ENCODE measurements at regions not wholly inside any gene's neighbourhood (a gene's known extent, or its start where the extent isn't known, plus 50 kb on each side); places are given as distances from the start of the nearest gene placed in this dataset.

GRCh38 chr2:94939349-94939748 lies 68.1 kb downstream of the TEKT4 start:
- no peak overlapping the region for H3K27ac Mint-ChIP-seq (ENCODE audit: unreplicated experiment)
- no peaks in the 10 kb centered on the region for H3K36me3 Mint-ChIP-seq (ENCODE audit: low read depth, unreplicated experiment)
- no peak for DNase-seq (ENCODE audit: low read depth)
- peaks cover 3% of the 10 kb centered on the region for H3K27me3 Mint-ChIP-seq (ENCODE audit: low read depth, unreplicated experiment)
- Histone ChIP-seq H3K9ac (ENCODE audit: low read length) (no peak overlapping the region), H3K27ac (ENCODE audit: low read depth, low read length) (no peak overlapping the region), H3K36me3 (ENCODE audit: insufficient read depth, low read length) (no peaks in the 10 kb centered on the region), H3K9me3 (ENCODE audit: insufficient read depth, low read depth, low read length) (no peaks in the 10 kb centered on the region), H3K27me3 (ENCODE audit: insufficient read depth, low read length) (no peaks in the 10 kb centered on the region), H2AFZ (ENCODE audit: low read depth, low read length) (no peak overlapping the region), H3K79me2 (ENCODE audit: insufficient read depth, low read length) (no peaks in the 10 kb centered on the region), H4K20me1 (ENCODE audit: insufficient read depth, low read length) (no peaks in the 10 kb centered on the region), H3K4me3 (ENCODE audit: insufficient read depth, low read depth, low read length) (no peak overlapping the region), H3K4me2 (ENCODE audit: low read length) (no peak overlapping the region), H3K4me1 (ENCODE audit: insufficient read depth, low read length) (no peaks in the 10 kb centered on the region)
- no peaks in the 10 kb centered on the region for H3K4me1 Mint-ChIP-seq (ENCODE audit: low read depth, unreplicated experiment)
- TF ChIP-seq EZH2 (IDR thresholded peaks at IDR 0.05; ENCODE audit: insufficient read depth, low read length) (no peak), CTCF (IDR thresholded peaks at IDR 0.05; ENCODE audit: insufficient read depth, low read depth, low read length) (no peak)
- H3K9me3 Mint-ChIP-seq (ENCODE audit: unreplicated experiment): no peaks in the 10 kb centered on the region
- no peak for FAIRE-seq
- no peak overlapping the region for H3K4me3 Mint-ChIP-seq (ENCODE audit: unreplicated experiment)

- Mint-ChIP-seq H3K27ac (ENCODE audit: unreplicated experiment) (no peak overlapping the region), H3K9me3 (ENCODE audit: unreplicated experiment) (peaks cover 16% of the 10 kb centered on the region), H3K4me1 (ENCODE audit: low read depth, unreplicated experiment) (no peaks in the 10 kb centered on the region), H3K4me3 (ENCODE audit: unreplicated experiment) (no peak overlapping the region), H3K27me3 (ENCODE audit: low read depth, unreplicated experiment) (peaks cover 45% of the 10 kb centered on the region), H3K36me3 (ENCODE audit: low read depth, unreplicated experiment) (no peaks in the 10 kb centered on the region)
- Histone ChIP-seq H2AFZ (ENCODE audit: low read depth, low read length) (no peak overlapping the region), H3K4me1 (ENCODE audit: insufficient read depth, low read length) (no peaks in the 10 kb centered on the region), H3K9me3 (ENCODE audit: insufficient read depth, low read depth, low read length) (no peaks in the 10 kb centered on the region), H3K9ac (ENCODE audit: low read length) (no peak overlapping the region), H3K4me2 (ENCODE audit: low read length) (no peak overlapping the region), H4K20me1 (ENCODE audit: insufficient read depth, low read length) (no peaks in the 10 kb centered on the region), H3K27ac (ENCODE audit: low read depth, low read length) (no peak overlapping the region), H3K36me3 (ENCODE audit: insufficient read depth, low read length) (no peaks in the 10 kb centered on the region), H3K79me2 (ENCODE audit: insufficient read depth, low read length) (no peaks in the 10 kb centered on the region), H3K4me3 (ENCODE audit: insufficient read depth, low read depth, low read length) (no peak overlapping the region), H3K27me3 (ENCODE audit: insufficient read depth, low read length) (no peaks in the 10 kb centered on the region)
- no peak for TF ChIP-seq EZH2 (IDR thresholded peaks at IDR 0.05; ENCODE audit: insufficient read depth, low read length)
- no peak for TF ChIP-seq CTCF (IDR thresholded peaks at IDR 0.05; ENCODE audit: insufficient read depth, low read depth, low read length)
- DNase-seq (ENCODE audit: low read depth) (no peak), FAIRE-seq (no peak)
These were observed 76.1 kb downstream of the TEKT4 start for GRCh38 chr2:94947097-94948016.

GRCh38 chr2:94955702-94956101 lies 69.8 kb upstream of the MAL start:
- Mint-ChIP-seq H3K27me3 (ENCODE audit: low read depth, unreplicated experiment) (peaks cover 61% of the 10 kb centered on the region), H3K27ac (ENCODE audit: unreplicated experiment) (no peak overlapping the region), H3K4me3 (ENCODE audit: unreplicated experiment) (no peak overlapping the region), H3K4me1 (ENCODE audit: low read depth, unreplicated experiment) (no peaks in the 10 kb centered on the region), H3K36me3 (ENCODE audit: low read depth, unreplicated experiment) (no peaks in the 10 kb centered on the region), H3K9me3 (ENCODE audit: unreplicated experiment) (peaks cover 12% of the 10 kb centered on the region)
- DNase-seq (ENCODE audit: low read depth): no peak
- H3K4me1 ChIP-seq (ENCODE audit: insufficient read depth, low read length): no peaks in the 10 kb centered on the region
- H4K20me1 ChIP-seq (ENCODE audit: insufficient read depth, low read length): no peaks in the 10 kb centered on the region
- no peak overlapping the region for H3K27ac ChIP-seq (ENCODE audit: low read depth, low read length)
- H3K9me3 ChIP-seq (ENCODE audit: insufficient read depth, low read depth, low read length): no peaks in the 10 kb centered on the region
- H3K79me2 ChIP-seq (ENCODE audit: insufficient read depth, low read length): no peaks in the 10 kb centered on the region
- H3K27me3 ChIP-seq (ENCODE audit: insufficient read depth, low read length): peaks cover 7% of the 10 kb centered on the region
- no peak for TF ChIP-seq EZH2 (IDR thresholded peaks at IDR 0.05; ENCODE audit: insufficient read depth, low read length)
- TF ChIP-seq CTCF (IDR thresholded peaks at IDR 0.05; ENCODE audit: insufficient read depth, low read depth, low read length): no peak
- no peak overlapping the region for H2AFZ ChIP-seq (ENCODE audit: low read depth, low read length)
- H3K4me3 ChIP-seq (ENCODE audit: insufficient read depth, low read depth, low read length): no peak overlapping the region
- FAIRE-seq: no peak
- H3K36me3 ChIP-seq (ENCODE audit: insufficient read depth, low read length): no peaks in the 10 kb centered on the region
- H3K4me2 ChIP-seq (ENCODE audit: low read length): no peak overlapping the region
- no peak overlapping the region for H3K9ac ChIP-seq (ENCODE audit: low read length)
